ENCODE measurements at regions not wholly inside any gene's neighbourhood (a gene's known extent, or its start where the extent isn't known, plus 50 kb on each side); places are given as distances from the start of the nearest gene placed in this dataset.

DNA sequence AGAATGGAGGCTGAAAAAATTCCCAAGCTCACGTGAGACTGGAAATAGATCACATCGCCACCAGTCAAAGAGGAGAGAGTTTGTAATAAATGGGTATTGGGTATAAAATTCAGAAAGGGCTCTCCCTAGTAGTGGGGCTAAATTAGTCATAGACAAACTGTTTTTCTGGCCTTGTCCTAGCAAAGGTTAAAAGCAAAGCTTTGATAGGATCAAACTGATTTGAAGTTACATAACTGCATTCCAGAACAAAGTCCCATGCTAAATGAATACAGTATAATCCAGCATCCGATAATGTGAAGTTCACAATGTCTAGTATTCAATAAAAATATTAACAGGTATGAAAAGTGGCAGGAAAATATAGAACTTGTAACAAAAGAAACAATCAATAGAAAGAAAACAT is 149.8 kb upstream of the ATXN1 start:
- TF ChIP-seq, protein P1, sequence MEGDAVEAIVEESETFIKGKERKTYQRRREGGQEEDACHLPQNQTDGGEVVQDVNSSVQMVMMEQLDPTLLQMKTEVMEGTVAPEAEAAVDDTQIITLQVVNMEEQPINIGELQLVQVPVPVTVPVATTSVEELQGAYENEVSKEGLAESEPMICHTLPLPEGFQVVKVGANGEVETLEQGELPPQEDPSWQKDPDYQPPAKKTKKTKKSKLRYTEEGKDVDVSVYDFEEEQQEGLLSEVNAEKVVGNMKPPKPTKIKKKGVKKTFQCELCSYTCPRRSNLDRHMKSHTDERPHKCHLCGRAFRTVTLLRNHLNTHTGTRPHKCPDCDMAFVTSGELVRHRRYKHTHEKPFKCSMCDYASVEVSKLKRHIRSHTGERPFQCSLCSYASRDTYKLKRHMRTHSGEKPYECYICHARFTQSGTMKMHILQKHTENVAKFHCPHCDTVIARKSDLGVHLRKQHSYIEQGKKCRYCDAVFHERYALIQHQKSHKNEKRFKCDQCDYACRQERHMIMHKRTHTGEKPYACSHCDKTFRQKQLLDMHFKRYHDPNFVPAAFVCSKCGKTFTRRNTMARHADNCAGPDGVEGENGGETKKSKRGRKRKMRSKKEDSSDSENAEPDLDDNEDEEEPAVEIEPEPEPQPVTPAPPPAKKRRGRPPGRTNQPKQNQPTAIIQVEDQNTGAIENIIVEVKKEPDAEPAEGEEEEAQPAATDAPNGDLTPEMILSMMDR (IDR thresholded peaks at IDR 0.05 in 4 of 5, conservative IDR thresholded peaks at IDR 0.05 in 1 of 5) = no peak
- TF ChIP-seq POLR2A (IDR thresholded peaks at IDR 0.05) = no peak
